ENCODE measurements at regions not wholly inside any gene's neighbourhood (a gene's known extent, or its start where the extent isn't known, plus 50 kb on each side); places are given as distances from the start of the nearest gene placed in this dataset.

DNA sequence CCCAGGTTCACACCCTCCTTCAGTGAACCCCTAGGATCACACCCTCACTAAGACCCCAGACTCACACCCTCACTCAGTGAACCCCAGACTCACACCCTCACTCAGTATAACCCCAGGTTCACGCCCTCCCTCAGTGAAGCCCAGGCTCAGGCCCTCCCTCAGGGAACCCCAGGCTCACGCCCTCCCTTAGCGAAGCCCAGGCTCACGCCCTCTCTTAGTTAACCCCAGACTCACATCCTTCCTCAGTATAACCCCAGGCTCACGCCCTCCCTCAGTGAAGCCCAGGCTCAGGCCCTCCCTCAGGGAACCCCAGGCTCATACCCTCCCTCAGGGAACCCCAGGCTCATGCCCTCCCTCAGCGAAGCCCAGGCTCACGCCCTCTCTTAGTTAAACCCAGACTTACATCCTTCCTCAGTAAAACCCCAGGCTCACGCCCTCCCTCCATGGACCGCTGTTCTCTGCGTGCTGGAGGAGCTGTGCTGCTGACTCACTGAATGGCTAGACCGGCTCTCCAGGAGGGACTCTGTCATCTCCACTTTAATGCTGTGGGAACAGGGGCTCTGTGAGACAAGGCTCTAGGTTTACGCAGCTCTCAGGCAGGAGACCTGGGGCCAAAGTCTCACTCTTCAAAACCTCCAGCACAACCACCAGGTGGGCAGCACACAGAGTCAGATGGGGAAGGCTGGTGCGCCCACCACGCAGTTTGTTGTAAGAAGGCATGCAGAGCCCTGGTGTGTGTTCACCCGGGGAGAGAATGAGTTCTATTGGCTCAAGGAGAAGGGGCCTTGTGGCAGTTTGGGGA lies 506.9 kb upstream of the MYT1L start:
- DNase-seq (ENCODE audit: low spot score), result no peak
- Mint-ChIP-seq H3K4me3 (ENCODE audit: unreplicated experiment) (no peak overlapping the region), H3K27ac (ENCODE audit: unreplicated experiment) (peak overlapping the region; percentile 6), H3K4me1 (ENCODE audit: low read depth) (peaks cover 5% of the 10 kb centered on the region), H3K36me3 (ENCODE audit: low read depth) (no peaks in the 10 kb centered on the region), H3K27me3 (ENCODE audit: low read depth) (no peaks in the 10 kb centered on the region), H3K9me3 (ENCODE audit: low read depth) (no peaks in the 10 kb centered on the region)
- TF ChIP-seq, protein P1, sequence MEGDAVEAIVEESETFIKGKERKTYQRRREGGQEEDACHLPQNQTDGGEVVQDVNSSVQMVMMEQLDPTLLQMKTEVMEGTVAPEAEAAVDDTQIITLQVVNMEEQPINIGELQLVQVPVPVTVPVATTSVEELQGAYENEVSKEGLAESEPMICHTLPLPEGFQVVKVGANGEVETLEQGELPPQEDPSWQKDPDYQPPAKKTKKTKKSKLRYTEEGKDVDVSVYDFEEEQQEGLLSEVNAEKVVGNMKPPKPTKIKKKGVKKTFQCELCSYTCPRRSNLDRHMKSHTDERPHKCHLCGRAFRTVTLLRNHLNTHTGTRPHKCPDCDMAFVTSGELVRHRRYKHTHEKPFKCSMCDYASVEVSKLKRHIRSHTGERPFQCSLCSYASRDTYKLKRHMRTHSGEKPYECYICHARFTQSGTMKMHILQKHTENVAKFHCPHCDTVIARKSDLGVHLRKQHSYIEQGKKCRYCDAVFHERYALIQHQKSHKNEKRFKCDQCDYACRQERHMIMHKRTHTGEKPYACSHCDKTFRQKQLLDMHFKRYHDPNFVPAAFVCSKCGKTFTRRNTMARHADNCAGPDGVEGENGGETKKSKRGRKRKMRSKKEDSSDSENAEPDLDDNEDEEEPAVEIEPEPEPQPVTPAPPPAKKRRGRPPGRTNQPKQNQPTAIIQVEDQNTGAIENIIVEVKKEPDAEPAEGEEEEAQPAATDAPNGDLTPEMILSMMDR (IDR thresholded peaks at IDR 0.05), result no peak

- no peak for DNase-seq (ENCODE audit: low spot score)
- Mint-ChIP-seq H3K27me3 (ENCODE audit: low read depth) (peaks cover 1% of the 10 kb centered on the region), H3K9me3 (ENCODE audit: low read depth) (no peaks in the 10 kb centered on the region), H3K36me3 (ENCODE audit: low read depth) (no peaks in the 10 kb centered on the region), H3K4me1 (ENCODE audit: low read depth) (peaks cover 5% of the 10 kb centered on the region), H3K27ac (ENCODE audit: unreplicated experiment) (no peak overlapping the region), H3K4me3 (ENCODE audit: unreplicated experiment) (no peak overlapping the region)
- TF ChIP-seq, protein P1 (IDR thresholded peaks at IDR 0.05), result no peak
Observed at GRCh38 chr2:2836343-2837070, 505.4 kb upstream of the MYT1L start.

- H3K4me3 Mint-ChIP-seq (ENCODE audit: unreplicated experiment), result no peak overlapping the region
- H3K27me3 Mint-ChIP-seq (ENCODE audit: low read depth), result peaks cover 4% of the 10 kb centered on the region
- H3K36me3 Mint-ChIP-seq (ENCODE audit: low read depth), result no peaks in the 10 kb centered on the region
- DNase-seq (ENCODE audit: low spot score), result no peak
- peaks cover 5% of the 10 kb centered on the region for H3K4me1 Mint-ChIP-seq (ENCODE audit: low read depth)
- peaks cover 3% of the 10 kb centered on the region for H3K9me3 Mint-ChIP-seq (ENCODE audit: low read depth)
- H3K27ac Mint-ChIP-seq (ENCODE audit: unreplicated experiment), result no peak overlapping the region
- TF ChIP-seq, protein P1 (IDR thresholded peaks at IDR 0.05), result no peak
Observed at GRCh38 chr2:2834516-2835254, 503.6 kb upstream of the MYT1L start.

DNA sequence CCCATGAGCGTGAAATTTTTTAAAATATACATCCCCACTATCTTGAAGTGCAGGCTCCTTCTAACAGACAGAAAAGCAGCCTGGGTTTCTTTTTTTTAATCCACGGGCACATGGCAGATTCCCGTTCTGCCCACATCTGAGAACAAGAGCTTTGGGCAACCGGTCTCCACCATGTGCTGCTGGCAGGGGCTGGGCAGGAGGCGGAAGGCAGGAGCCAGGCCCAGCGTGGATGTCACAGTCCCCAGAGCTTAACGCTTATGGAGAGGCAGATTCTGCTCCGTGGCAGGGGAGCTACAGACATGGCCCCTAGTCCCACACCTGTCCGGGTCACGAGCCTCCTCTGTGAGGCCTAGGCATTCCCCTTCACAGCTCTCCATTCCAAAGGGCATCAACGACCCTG lies 503.0 kb upstream of the MYT1L start:
- TF ChIP-seq, protein P1 (IDR thresholded peaks at IDR 0.05), result no peak
- no peak overlapping the region for H3K4me3 Mint-ChIP-seq (ENCODE audit: unreplicated experiment)
- H3K36me3 Mint-ChIP-seq (ENCODE audit: low read depth), result no peaks in the 10 kb centered on the region
- peaks cover 5% of the 10 kb centered on the region for H3K4me1 Mint-ChIP-seq (ENCODE audit: low read depth)
- no peak for DNase-seq (ENCODE audit: low spot score)
- peaks cover 4% of the 10 kb centered on the region for H3K27me3 Mint-ChIP-seq (ENCODE audit: low read depth)
- H3K9me3 Mint-ChIP-seq (ENCODE audit: low read depth), result peaks cover 3% of the 10 kb centered on the region
- H3K27ac Mint-ChIP-seq (ENCODE audit: unreplicated experiment), result no peak overlapping the region

DNA sequence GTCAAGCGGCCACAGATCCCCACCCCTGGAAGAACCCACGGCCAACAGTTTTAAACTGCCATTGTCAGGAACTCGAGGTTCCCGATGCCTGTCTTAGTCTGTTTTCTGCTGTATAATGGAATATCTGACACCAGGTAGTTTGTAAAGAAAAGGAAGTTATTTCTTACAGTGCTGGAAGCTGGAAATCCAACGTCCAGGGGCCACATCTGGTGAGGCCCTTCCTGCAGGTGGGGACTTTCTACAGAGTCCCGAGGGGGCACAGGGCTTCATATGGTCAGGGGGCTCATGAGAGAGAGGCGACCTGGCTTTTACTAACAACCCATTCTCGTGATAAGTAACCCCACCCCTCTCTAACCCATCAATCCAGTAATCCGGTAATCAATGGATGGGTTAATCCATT lies 501.6 kb upstream of the MYT1L start:
- Mint-ChIP-seq H3K4me3 (ENCODE audit: unreplicated experiment) (no peak overlapping the region), H3K9me3 (ENCODE audit: low read depth) (peaks cover 3% of the 10 kb centered on the region), H3K27ac (ENCODE audit: unreplicated experiment) (no peak overlapping the region), H3K4me1 (ENCODE audit: low read depth) (no peaks in the 10 kb centered on the region), H3K27me3 (ENCODE audit: low read depth) (peaks cover 4% of the 10 kb centered on the region), H3K36me3 (ENCODE audit: low read depth) (no peaks in the 10 kb centered on the region)
- TF ChIP-seq, protein P1 (IDR thresholded peaks at IDR 0.05), result no peak
- no peak for DNase-seq (ENCODE audit: low spot score)

Measured in chondrocyte (in vitro differentiated cells).